Islet of Langerhans (tissue), 1 donor: ENCODE measurements at regions not wholly inside any gene's neighbourhood (a gene's known extent, or its start where the extent isn't known, plus 50 kb on each side); places are given as distances from the start of the nearest gene placed in this dataset.

Experiments used
- FAIRE-seq: peaks from one replicate; lab custom pipeline; 2011; peaks lifted over from hg19 to GRCh38; lab: Jason Lieb, UNC

DNA sequence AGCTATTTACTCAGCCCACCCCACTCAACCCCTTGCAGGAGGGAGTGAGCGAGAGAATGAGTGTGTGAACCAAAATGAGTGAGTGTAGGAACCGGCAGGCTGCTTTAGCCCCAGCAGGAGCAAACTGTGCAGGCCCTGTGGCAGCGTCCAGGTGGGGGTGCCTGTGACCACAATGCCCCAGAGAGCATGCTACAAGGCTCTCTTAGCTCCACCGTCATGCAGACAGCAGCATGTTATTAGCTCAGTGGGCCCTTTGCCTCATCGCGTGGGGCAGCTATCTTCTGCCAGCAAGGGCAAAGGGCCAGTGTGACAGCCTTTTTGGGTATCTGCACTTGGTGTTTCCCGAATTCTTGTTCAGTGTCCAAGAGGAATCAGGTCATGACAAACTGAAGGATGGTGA, 271.3 kb downstream of the GPM6A start:
- FAIRE-seq: no peak

DNA sequence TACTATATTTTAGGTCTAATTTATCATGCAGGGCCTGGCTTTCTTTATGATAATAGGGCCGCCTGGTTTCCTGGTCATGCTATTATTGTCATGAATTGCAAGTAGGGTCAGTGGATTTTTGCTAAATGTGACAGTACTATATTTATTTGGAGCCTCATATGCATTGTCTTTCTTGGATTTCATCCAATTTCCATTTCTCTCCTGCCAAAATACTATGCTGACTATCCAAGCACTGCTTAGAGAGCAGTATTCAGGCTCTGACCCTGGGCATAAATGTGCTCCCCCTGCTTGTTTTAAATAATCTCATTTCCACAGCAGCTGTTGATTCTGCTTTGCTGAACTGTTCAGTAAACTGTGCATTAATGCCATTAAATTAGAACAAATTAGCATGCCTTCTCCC, 269.3 kb downstream of the GPM6A start:
- FAIRE-seq: peak; percentile 13

DNA sequence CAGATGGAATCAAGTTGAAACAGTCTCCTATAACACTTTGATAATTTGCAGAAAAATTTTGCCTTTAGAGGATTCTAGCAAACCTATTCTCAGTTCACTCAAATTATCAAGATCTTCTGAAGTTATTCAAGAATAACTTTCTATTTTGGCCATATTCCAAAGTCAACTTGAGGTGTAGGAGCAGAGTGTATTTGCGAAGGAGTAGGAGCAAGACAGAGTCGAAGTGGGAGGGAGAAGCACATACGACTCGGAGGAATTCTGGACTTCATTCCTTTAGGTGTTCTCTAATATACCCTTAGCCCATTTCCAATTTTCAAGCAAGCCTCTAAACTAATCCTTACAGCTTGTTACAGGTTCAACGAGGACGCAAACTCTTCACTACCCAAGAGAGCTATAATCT, 252.9 kb downstream of the GPM6A start:
- FAIRE-seq: no peak

DNA sequence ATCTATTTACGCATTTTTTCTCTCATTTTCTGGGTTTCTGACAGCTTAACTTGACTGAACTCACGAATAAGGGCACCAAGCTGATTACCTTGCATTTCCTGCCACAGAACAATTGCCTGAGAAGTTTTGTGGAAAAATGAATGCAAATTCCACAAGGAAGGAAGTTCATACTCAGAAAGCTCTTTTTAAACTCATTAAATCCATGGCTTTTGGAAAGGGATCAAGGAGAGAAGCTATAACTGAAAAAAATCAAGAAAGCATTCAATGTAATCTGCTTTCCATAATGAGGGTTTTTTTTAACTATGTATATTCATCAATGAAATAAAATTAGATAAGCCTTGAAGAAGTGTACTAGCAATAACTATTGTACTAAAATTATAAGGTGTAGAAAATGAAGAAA, 252.5 kb downstream of the GPM6A start:
- FAIRE-seq: no peak

DNA sequence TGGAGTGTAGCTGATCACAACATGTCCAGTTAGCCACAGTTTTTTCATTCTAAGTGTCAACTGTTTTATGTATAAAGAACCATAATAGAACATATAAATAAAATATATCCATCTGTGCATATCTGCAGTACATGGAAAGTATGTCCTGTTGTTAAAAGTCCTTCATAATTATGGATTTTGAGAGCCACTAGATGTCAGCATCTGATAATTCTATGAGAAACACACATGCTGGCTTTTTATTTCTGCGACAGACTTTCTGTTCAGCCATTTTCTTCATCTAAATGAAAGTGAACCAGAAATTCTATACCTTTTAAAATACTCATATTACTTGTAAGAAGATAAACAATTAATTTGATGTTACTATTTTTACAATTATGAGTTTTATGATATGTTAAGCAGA, 251.5 kb downstream of the GPM6A start:
- FAIRE-seq: peak; percentile 97

DNA sequence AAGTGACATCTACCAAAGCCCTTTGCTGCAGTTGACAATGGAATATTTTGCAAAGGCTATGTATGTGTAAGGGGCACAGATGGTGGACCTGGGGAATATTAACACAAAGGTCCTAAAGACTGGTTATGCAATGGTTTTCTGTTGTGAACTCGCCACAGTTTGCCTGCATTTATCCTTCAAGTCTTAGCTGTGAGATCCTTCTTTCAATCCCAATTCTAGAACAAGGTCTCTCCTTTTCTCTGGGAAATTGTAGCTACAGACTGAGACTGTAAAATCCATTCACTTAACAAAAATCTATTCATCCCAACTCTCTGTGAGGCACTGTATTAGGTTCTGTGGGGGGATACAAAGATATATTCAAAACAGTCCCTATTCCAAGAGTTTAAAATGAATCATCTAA, 250.4 kb downstream of the GPM6A start:
- peak; percentile 17 for FAIRE-seq

DNA sequence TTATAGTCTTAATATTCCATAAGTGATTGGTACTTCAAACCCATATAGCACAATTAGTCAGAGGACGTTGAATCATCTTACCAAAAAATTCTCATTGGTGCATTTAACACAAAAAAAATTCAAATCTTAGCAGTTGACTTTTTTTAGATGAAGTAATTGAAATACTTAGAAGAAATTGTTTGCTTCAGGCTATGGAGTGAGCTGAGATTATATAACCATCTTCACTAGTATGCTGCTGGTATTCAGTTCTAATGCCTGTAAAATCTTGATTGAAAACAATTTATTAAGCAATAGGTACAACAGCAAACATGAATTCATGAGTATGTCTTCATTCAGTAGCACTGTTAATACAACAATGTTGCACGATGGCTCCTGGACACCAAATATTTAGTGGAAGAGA, 250.0 kb downstream of the GPM6A start:
- FAIRE-seq: peak; percentile 64

DNA sequence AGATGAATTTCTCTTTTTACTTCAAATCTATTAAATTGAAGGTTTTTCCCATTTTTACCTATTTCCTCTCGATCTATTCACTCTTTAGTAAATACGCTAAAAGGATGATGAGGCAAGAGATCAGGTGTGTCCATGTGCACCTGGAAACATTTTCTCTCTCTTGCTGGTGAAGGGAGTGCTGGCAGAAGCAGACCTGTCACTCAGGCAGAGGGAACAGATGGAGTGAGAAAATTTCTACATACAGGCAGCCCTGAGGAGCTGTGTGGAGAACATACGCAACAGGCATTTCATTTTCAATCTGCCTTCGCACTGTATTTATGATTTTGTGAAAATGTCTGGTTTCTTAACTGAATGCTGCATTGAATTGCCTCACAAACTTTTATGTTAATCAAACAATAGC, 249.5 kb downstream of the GPM6A start:
- no peak for FAIRE-seq
